Nephron progenitor cell (in vitro differentiated cells): ENCODE measurements at regions not wholly inside any gene's neighbourhood (a gene's known extent, or its start where the extent isn't known, plus 50 kb on each side); places are given as distances from the start of the nearest gene placed in this dataset.

Source experiments
- DNase-seq: peaks from one replicate; pipeline ENCODE4 v3.0.0; 2021
- H3K27ac Mint-ChIP-seq: 2 replicates; pipeline ENCODE4 v1.8.0; 2021; ENCODE audit warnings: mild to moderate bottlenecking, moderate library complexity, mixed read lengths
- H3K27me3 Mint-ChIP-seq: 2 replicates; pipeline ENCODE4 v1.8.0; 2021; ENCODE audit warnings: mild to moderate bottlenecking, low read depth, mixed read lengths; ENCODE audit not compliant: poor library complexity
- H3K36me3 Mint-ChIP-seq: 2 replicates; pipeline ENCODE4 v1.8.0; 2021; ENCODE audit warnings: low read depth, mixed read lengths
- H3K4me1 Mint-ChIP-seq: 2 replicates; pipeline ENCODE4 v1.8.0; 2021; ENCODE audit warnings: mixed read lengths
- H3K4me3 Mint-ChIP-seq: 2 replicates; pipeline ENCODE4 v1.8.0; 2021; ENCODE audit warnings: mild to moderate bottlenecking, moderate library complexity, mixed read lengths
- H3K9me3 Mint-ChIP-seq: 2 replicates; pipeline ENCODE4 v1.8.0; 2021; ENCODE audit warnings: mild to moderate bottlenecking, moderate library complexity, mixed read lengths
- TF ChIP-seq, protein P1 (sequence below): fragments of 200-600 bp; sonication (generic); IDR thresholded peaks from 2 replicates; pipeline ENCODE4 v1.5.0; 2021; ENCODE audit warnings: antibody characterized with exemption

DNA sequence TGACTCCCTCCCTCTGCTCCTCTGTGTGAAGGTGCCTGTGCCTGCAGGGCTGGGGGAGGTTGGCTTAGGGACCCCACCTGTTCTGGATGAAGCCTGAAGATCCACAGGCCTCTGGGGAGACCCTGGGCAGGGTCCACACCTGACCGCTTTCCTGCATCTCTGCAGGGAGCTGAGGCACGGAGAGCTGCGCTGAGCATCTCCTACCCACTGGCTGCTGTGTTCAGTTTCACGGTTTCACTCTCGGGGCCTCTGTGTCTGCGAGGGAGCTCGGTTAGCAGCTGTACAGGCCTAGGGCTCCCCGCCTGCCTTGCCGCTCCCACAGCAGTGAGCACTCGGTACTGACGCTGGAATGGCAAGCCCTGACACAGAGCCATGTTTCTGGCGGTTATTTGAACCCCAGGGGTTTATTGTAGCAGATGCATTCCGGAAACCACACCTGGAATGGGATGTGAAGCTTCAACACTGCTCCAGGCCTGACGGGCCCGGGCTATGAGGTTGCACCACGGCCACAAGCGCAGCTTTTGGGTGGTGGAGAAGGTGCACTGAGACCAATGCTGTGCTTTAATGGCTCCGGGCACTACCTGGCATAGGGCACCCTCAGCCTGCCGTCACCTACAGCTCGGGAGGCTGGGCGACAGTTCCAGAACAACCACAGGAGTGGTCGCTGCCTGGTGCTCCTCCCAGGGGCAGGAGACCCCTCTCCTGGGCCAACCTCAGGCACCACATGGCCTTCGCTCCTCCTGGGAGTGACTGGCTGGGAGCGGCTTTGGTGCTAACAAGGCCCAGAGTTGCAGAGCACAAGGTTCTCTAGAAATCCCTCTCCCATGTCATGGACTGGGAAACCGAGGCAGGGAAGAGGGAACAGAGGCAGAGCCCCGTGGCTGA lies 257.9 kb downstream of the NDUFA10 start:
- Mint-ChIP-seq H3K9me3 (peaks cover 7% of the 10 kb centered on the region), H3K4me1 (peaks cover 36% of the 10 kb centered on the region), H3K36me3 (no peaks in the 10 kb centered on the region), H3K27me3 (peaks cover 17% of the 10 kb centered on the region), H3K27ac (no peak overlapping the region), H3K4me3 (no peak overlapping the region)
- TF ChIP-seq, protein P1, sequence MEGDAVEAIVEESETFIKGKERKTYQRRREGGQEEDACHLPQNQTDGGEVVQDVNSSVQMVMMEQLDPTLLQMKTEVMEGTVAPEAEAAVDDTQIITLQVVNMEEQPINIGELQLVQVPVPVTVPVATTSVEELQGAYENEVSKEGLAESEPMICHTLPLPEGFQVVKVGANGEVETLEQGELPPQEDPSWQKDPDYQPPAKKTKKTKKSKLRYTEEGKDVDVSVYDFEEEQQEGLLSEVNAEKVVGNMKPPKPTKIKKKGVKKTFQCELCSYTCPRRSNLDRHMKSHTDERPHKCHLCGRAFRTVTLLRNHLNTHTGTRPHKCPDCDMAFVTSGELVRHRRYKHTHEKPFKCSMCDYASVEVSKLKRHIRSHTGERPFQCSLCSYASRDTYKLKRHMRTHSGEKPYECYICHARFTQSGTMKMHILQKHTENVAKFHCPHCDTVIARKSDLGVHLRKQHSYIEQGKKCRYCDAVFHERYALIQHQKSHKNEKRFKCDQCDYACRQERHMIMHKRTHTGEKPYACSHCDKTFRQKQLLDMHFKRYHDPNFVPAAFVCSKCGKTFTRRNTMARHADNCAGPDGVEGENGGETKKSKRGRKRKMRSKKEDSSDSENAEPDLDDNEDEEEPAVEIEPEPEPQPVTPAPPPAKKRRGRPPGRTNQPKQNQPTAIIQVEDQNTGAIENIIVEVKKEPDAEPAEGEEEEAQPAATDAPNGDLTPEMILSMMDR = no peak
- DNase-seq = no peak

DNA sequence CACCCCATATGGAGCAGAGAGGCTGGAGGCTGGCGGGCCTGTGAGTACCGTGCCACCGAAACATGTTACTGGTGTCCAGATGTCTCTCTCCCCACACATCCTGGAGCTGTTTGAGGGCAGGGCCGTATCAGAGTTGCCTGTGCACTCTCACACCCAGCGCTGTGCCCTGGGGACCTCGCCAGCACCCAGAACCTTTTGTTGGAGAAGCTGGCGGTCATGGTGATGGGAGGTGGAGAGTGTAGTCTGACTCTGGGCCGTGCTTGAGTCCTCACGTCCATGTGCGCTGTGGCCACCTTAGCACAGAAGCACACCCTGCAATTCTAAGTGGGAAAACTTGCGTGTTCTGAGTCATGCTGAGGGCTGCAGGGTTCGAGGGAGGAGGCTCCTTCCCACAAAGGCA lies 259.2 kb downstream of the NDUFA10 start:
- Mint-ChIP-seq H3K27ac (no peak overlapping the region), H3K9me3 (peaks cover 3% of the 10 kb centered on the region), H3K4me1 (peaks cover 36% of the 10 kb centered on the region), H3K36me3 (no peaks in the 10 kb centered on the region), H3K4me3 (no peak overlapping the region), H3K27me3 (peaks cover 17% of the 10 kb centered on the region)
- TF ChIP-seq, protein P1 = no peak
- no peak for DNase-seq

DNA sequence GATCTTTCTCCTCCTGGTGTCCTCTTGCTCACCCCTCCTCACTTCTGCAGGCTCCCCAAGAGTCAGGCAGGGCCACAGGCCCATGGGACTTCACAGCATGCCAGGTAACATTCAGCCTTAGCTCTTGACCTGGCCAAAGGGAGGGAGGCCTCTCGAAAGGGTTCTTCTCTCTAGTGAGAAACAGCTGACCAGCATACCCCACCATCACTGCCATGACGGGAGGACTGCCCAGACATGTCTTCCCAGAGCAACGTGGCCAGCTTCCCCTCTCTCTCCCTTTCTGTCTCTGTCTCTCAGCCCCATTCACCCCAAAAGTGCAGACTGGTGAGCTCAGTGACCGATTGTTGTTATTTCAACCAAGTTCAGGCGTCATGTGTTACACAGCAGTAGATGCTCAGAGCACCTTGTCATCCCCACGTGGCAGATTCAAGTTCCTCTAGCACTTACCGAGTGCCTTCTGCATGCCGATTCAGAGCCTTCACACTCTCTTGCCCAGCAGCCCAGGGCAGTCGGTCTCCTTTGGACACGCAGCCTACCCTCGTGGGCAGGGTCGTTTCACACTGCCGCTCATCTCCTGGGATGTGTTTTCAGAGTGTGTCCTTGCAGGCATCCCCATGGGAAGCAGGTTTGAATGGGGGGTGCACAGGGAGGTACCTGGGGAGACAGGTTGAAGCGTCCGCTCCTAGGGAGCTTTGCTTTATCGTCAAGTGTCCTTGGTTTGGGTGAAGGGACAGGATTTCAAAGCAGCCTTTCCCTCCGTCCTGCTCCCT lies 259.9 kb downstream of the NDUFA10 start:
- DNase-seq = no peak
- no peak overlapping the region for H3K27ac Mint-ChIP-seq
- H3K27me3 Mint-ChIP-seq = peaks cover 17% of the 10 kb centered on the region
- H3K4me1 Mint-ChIP-seq = peaks cover 36% of the 10 kb centered on the region
- H3K4me3 Mint-ChIP-seq = no peak overlapping the region
- H3K9me3 Mint-ChIP-seq = peaks cover 10% of the 10 kb centered on the region
- no peaks in the 10 kb centered on the region for H3K36me3 Mint-ChIP-seq
- TF ChIP-seq, protein P1 = no peak

DNA sequence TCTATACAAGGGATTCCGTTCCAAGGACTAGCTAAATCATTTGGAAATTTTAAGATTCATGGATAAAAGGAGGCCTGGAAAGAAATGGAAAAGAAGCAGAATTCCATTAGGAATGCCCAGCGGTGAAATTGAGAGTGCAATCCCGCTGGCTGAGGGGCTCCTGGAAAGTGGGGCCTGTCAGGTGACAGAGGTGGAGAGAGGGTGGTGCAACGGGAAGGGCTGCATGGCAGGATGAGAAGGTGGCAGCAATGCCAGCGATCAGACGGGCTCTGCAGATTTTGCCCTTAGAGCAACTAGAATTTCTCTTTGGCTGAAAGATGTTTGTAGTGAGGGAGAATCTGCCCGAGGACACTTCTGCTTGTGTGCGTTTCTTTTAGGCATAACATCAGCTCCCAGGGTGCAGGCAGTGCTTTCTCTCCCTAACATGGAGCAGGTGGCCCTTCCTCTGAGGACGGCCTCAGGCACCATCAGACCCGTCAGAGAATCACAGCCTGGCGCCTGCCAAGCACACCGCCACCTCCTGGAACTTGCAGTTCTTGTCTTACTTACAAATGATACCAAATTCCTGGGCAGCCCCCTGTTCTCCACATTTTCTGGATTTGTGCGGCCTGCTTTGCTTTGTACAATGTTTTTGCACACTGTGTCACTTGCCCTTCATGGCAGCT lies 261.6 kb downstream of the NDUFA10 start:
- DNase-seq = no peak

DNA sequence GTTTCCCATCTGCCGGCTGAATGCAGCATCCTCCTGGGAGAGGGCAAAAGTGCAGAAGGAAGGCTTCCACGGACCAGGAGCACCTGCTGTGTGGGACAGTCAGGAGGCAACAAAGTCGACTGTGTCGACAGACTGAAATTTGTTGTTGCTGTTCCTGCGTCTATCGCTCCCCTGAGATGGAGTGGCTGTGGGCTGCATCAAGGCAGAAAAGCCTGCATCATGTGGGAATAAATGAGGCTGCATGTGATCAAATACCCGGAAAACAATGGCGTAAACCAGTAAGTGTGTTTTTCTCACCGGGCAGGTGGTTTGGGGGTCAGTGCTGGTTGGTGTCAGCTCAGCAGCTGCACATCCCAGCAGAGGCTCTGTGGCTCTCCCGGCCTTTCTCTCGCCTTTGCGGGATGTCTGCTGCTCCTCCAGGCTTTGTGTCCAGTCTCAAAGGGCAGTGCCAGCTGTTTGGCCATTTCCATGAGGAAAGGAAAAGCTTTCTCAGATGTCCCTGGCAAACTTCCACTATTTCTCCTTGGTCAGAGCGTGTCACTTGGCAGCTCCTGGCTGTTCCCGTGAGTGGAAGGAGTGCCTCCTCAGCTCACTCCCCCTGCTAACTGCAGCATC lies 262.4 kb downstream of the NDUFA10 start:
- no peak for DNase-seq
- Mint-ChIP-seq H3K4me3 (no peak overlapping the region), H3K9me3 (peaks cover 12% of the 10 kb centered on the region), H3K27me3 (peaks cover 14% of the 10 kb centered on the region), H3K36me3 (no peaks in the 10 kb centered on the region), H3K4me1 (peaks cover 24% of the 10 kb centered on the region), H3K27ac (no peak overlapping the region)
- TF ChIP-seq, protein P1 = no peak

More for the DNA sequence above, 261.6 kb downstream of the NDUFA10 start:
- H3K27ac Mint-ChIP-seq = no peak overlapping the region
- TF ChIP-seq, protein P1 = peak; percentile 18
- H3K4me3 Mint-ChIP-seq = no peak overlapping the region
- H3K36me3 Mint-ChIP-seq = no peaks in the 10 kb centered on the region
- H3K4me1 Mint-ChIP-seq = peaks cover 23% of the 10 kb centered on the region
- H3K27me3 Mint-ChIP-seq = peaks cover 14% of the 10 kb centered on the region
- peaks cover 12% of the 10 kb centered on the region for H3K9me3 Mint-ChIP-seq
